ENCODE measurements at regions not wholly inside any gene's neighbourhood (a gene's known extent, or its start where the extent isn't known, plus 50 kb on each side); places are given as distances from the start of the nearest gene placed in this dataset.

GRCh38 chr5:18652404-18653215, 1018.4 kb downstream of the TAF11L14 start:
- TF ChIP-seq CTCF (IDR thresholded peaks at IDR 0.05): no peak
- no peak for TF ChIP-seq POLR2AphosphoS5 (IDR thresholded peaks at IDR 0.05; ENCODE audit: low read depth, low read length)
